ENCODE measurements at regions not wholly inside any gene's neighbourhood (a gene's known extent, or its start where the extent isn't known, plus 50 kb on each side); places are given as distances from the start of the nearest gene placed in this dataset.

DNA sequence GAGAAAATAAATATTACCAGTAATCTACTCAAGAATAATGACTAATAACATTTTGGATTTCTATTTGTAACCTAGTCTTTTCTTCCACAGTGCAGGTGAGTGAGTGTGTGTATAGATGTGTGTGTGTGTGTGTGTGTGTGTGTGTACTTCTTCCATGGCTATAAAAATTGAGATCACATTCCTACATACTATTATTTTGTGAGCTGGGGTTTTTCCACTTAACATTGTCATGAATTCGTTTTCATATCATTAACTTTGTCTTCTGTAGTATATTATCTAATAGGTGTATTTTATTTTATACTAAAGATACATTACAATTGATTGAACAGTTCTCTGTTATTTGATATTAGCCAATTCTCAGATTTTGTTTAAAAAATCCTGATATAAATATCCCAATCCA, 152.4 kb upstream of the TRPC7 start:
- no peak overlapping the region for H3K4me2 ChIP-seq (ENCODE audit: low read depth, low read length)
- no peak overlapping the region for H3K27ac ChIP-seq (ENCODE audit: insufficient read depth, low read length)
- intact Hi-C loops (cut with micrococcal nuclease) = no loop called here
- H3K36me3 ChIP-seq (ENCODE audit: control insufficient read depth, insufficient read depth, low read length) = no peaks in the 10 kb centered on the region
- H2AK9ac ChIP-seq (replicated peaks; ENCODE audit: low read depth, low read length, poor library complexity) = no peak overlapping the region
- ATAC-seq (ENCODE audit: low read depth) = no peak
- H3K79me1 ChIP-seq (ENCODE audit: low read depth in 1 of 2, low read length in 2 of 2) = no peaks in the 10 kb centered on the region
- ChIA-PET CTCF (no interaction called here), POLR2A (ENCODE audit: unreplicated experiment) (no interaction called here)
- no peak overlapping the region for H3K9ac ChIP-seq (ENCODE audit: low read depth, low read length)
- no peak overlapping the region for H2BK20ac ChIP-seq (ENCODE audit: low read depth, low read length)
- BruUV-seq (replicated peaks) = no TSS peak
- DNase-seq = no peak
- H2BK5ac ChIP-seq (ENCODE audit: low read depth, low read length, poor library complexity, severe bottlenecking) = no peak overlapping the region
- H3K4me3 ChIP-seq (ENCODE audit: insufficient read depth, low read depth, low read length) = no peak overlapping the region
- no peak overlapping the region for H3K56ac ChIP-seq (ENCODE audit: extremely low read depth, insufficient read depth, low read length)
- no peak overlapping the region for H2BK15ac ChIP-seq (ENCODE audit: low read depth, low read length)
- H3K18ac ChIP-seq (ENCODE audit: low read depth, low read length) = no peak overlapping the region
- H3K9me3 ChIP-seq (ENCODE audit: control insufficient read depth, insufficient read depth, low read length) = 0 out of 2 replicates have a peak, but pooled peaks cover 2% of the 10 kb centered on the region
- H3K14ac ChIP-seq (replicated peaks; ENCODE audit: low read depth, low read length) = no peak overlapping the region
- H2AK5ac ChIP-seq (ENCODE audit: low read depth, low read length) = no peak overlapping the region
- H3K4me1 ChIP-seq (ENCODE audit: control insufficient read depth, insufficient read depth, low read length) = no peaks in the 10 kb centered on the region
- H4K91ac ChIP-seq (ENCODE audit: insufficient read depth, low read depth, low read length) = no peak overlapping the region
- no peak for TF ChIP-seq NFE2L2 (IDR thresholded peaks at IDR 0.05; ENCODE audit: low read depth, low read length)
- TF ChIP-seq SMC3 (IDR thresholded peaks at IDR 0.05; ENCODE audit: low read depth, low read length) = no peak
- TF ChIP-seq CEBPB (IDR thresholded peaks at IDR 0.05; ENCODE audit: low read depth, low read length) = no peak
- no peak for TF ChIP-seq POLR2A (IDR thresholded peaks at IDR 0.05; ENCODE audit: low read depth, low read length)
- no peak for TF ChIP-seq RAD21 (IDR thresholded peaks at IDR 0.05; ENCODE audit: low read length)
- no peak for TF ChIP-seq RCOR1 (IDR thresholded peaks at IDR 0.05; ENCODE audit: insufficient replicate concordance, low read length)
- TF ChIP-seq, protein P1, sequence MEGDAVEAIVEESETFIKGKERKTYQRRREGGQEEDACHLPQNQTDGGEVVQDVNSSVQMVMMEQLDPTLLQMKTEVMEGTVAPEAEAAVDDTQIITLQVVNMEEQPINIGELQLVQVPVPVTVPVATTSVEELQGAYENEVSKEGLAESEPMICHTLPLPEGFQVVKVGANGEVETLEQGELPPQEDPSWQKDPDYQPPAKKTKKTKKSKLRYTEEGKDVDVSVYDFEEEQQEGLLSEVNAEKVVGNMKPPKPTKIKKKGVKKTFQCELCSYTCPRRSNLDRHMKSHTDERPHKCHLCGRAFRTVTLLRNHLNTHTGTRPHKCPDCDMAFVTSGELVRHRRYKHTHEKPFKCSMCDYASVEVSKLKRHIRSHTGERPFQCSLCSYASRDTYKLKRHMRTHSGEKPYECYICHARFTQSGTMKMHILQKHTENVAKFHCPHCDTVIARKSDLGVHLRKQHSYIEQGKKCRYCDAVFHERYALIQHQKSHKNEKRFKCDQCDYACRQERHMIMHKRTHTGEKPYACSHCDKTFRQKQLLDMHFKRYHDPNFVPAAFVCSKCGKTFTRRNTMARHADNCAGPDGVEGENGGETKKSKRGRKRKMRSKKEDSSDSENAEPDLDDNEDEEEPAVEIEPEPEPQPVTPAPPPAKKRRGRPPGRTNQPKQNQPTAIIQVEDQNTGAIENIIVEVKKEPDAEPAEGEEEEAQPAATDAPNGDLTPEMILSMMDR (conservative IDR thresholded peaks at IDR 0.05; ENCODE audit: low read depth, low read length) = no peak
- no peak for TF ChIP-seq CHD1 (IDR thresholded peaks at IDR 0.05; ENCODE audit: low read depth, low read length)
- TF ChIP-seq MAFK (IDR thresholded peaks at IDR 0.05; ENCODE audit: low read depth, low read length) = no peak
- TF ChIP-seq, protein P2, sequence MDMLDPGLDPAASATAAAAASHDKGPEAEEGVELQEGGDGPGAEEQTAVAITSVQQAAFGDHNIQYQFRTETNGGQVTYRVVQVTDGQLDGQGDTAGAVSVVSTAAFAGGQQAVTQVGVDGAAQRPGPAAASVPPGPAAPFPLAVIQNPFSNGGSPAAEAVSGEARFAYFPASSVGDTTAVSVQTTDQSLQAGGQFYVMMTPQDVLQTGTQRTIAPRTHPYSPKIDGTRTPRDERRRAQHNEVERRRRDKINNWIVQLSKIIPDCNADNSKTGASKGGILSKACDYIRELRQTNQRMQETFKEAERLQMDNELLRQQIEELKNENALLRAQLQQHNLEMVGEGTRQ (IDR thresholded peaks at IDR 0.05; ENCODE audit: low read depth, low read length) = no peak
- no peak for TF ChIP-seq FOS (IDR thresholded peaks at IDR 0.05; ENCODE audit: low read depth, low read length)
- TF ChIP-seq RFX5 (IDR thresholded peaks at IDR 0.05; ENCODE audit: low read depth, low read length) = no peak
- TF ChIP-seq, protein P3, sequence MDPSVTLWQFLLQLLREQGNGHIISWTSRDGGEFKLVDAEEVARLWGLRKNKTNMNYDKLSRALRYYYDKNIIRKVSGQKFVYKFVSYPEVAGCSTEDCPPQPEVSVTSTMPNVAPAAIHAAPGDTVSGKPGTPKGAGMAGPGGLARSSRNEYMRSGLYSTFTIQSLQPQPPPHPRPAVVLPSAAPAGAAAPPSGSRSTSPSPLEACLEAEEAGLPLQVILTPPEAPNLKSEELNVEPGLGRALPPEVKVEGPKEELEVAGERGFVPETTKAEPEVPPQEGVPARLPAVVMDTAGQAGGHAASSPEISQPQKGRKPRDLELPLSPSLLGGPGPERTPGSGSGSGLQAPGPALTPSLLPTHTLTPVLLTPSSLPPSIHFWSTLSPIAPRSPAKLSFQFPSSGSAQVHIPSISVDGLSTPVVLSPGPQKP (IDR thresholded peaks at IDR 0.05; ENCODE audit: borderline replicate concordance, low read depth, low read length) = no peak
- no peak for TF ChIP-seq BHLHE40 (IDR thresholded peaks at IDR 0.05; ENCODE audit: low read depth, low read length)
- TF ChIP-seq MAZ (IDR thresholded peaks at IDR 0.05; ENCODE audit: borderline replicate concordance, low read depth, low read length) = no peak
- WGBS, 2 experiments (ENCODE audit: extremely low coverage in 2 of 2, insufficient read length in 1 of 2) = no CpG with 5 or more reads among the region's 1 CpG
- no peaks in the 10 kb centered on the region for H3K9me1 ChIP-seq (ENCODE audit: insufficient read depth, low read length)
- H3K27me3 ChIP-seq (ENCODE audit: control insufficient read depth, insufficient read depth, low read length) = no peaks in the 10 kb centered on the region
- H2AFZ ChIP-seq (replicated peaks; ENCODE audit: low read length, poor library complexity) = no peak overlapping the region
- in situ Hi-C loops (cut with MboI; ENCODE audit: low sequenced_read_pairs) = no loop called here
- H4K5ac ChIP-seq (ENCODE audit: low read depth, low read length) = no peak overlapping the region
- no peaks in the 10 kb centered on the region for H4K20me1 ChIP-seq (ENCODE audit: insufficient read depth, low read length)
- dilution Hi-C loops (cut with HindIII; ENCODE audit: low sequenced_read_pairs, unreplicated experiment) = no loop called here
- H2BK120ac ChIP-seq (ENCODE audit: low read depth, low read length) = no peak overlapping the region
- no peak overlapping the region for H3K4ac ChIP-seq (ENCODE audit: low read depth, low read length)
- no peak overlapping the region for H3K23ac ChIP-seq (ENCODE audit: low read depth, low read length)
- no peak overlapping the region for H4K8ac ChIP-seq (ENCODE audit: low read depth in 2 of 2, low read length in 2 of 2)

Measured in IMR-90 (cell line).